ENCODE measurements at regions not wholly inside any gene's neighbourhood (a gene's known extent, or its start where the extent isn't known, plus 50 kb on each side); places are given as distances from the start of the nearest gene placed in this dataset.
"Not testable (repeated sequence)": the region's sequence is repeated elsewhere in the genome, so short reads cannot be mapped to it uniquely, and the experiment has no call there.

DNA sequence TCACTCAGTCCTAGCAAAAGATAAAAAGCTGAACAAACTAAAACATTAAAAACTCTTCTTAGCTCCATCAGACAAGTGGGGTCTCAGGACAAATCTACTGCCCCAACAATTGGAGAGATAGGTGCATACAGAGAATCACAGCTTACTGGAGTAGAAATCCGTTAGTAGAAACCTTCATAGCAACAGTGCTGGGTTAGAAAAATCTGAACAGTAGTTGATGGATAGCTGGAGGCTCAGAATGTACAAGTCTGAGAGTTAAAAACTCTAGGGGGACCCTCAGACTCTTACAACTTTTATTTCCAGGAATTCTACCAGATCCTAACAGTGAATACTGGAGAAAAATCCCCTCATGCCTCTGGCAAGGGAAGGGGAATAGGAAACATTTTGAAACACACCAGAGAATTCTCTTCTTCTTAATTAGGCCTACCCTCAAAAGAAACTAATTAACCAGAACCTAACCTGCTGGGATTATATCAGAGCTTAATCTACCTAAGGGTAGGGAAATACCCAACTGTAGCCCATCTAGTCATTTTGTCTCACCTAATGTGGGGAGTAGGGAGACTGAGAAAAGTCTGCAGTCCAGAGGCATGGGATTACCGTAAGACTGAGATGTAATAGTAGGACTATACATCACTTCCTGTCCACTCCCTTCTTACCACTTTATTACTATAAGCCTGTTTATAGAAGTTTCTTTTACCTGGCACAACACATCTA, 165.0 kb upstream of the CTSO start:
- WGBS: 64% methylated on average over 2 of the region's 2 CpGs
- no peaks in the 10 kb centered on the region for H3K4me1 ChIP-seq (ENCODE audit: control insufficient read depth in 2 of 2, insufficient read depth in 2 of 2, low read length in 2 of 2)
- H3K4me3 ChIP-seq (ENCODE audit: low read length in 2 of 2): no peak overlapping the region
- DNase-seq (ENCODE audit: low read depth in 6 of 9, low spot score in 9 of 9): no peak
- no peak overlapping the region for H3K27ac ChIP-seq (ENCODE audit: low read depth in 1 of 2, low read length in 1 of 2)
- no peaks in the 10 kb centered on the region for H3K9me3 ChIP-seq (ENCODE audit: control insufficient read depth in 2 of 2, insufficient read depth in 1 of 2, low read length in 1 of 2)
- H3K36me3 ChIP-seq (ENCODE audit: control insufficient read depth in 2 of 2, insufficient read depth in 2 of 2, low read length in 1 of 2): no peaks in the 10 kb centered on the region
- no peaks in the 10 kb centered on the region for H3K27me3 ChIP-seq (ENCODE audit: control insufficient read depth in 2 of 2, insufficient read depth in 1 of 2, low read length in 1 of 2)

- Histone ChIP-seq H3K27me3 (ENCODE audit: control insufficient read depth in 2 of 2, insufficient read depth in 1 of 2, low read length in 1 of 2) (no peaks in the 10 kb centered on the region), H3K27ac (ENCODE audit: low read depth in 1 of 2, low read length in 1 of 2) (no peak overlapping the region), H3K9me3 (ENCODE audit: control insufficient read depth in 2 of 2, insufficient read depth in 1 of 2, low read length in 1 of 2) (no peaks in the 10 kb centered on the region), H3K4me3 (ENCODE audit: low read length in 2 of 2) (no peak overlapping the region), H3K4me1 (ENCODE audit: control insufficient read depth in 2 of 2, insufficient read depth in 2 of 2, low read length in 2 of 2) (no peaks in the 10 kb centered on the region), H3K36me3 (ENCODE audit: control insufficient read depth in 2 of 2, insufficient read depth in 2 of 2, low read length in 1 of 2) (no peaks in the 10 kb centered on the region)
- no peak for DNase-seq (ENCODE audit: low read depth in 6 of 9, low spot score in 9 of 9)
- WGBS: 47% methylated on average over 1 of the region's 1 CpG
Measured at GRCh38 chr4:156117743-156118142, 164.1 kb upstream of the CTSO start.

- H3K36me3 ChIP-seq (ENCODE audit: control insufficient read depth in 2 of 2, insufficient read depth in 2 of 2, low read length in 1 of 2): no peaks in the 10 kb centered on the region
- DNase-seq (ENCODE audit: low read depth in 6 of 9, low spot score in 9 of 9): no peak
- H3K9me3 ChIP-seq (ENCODE audit: control insufficient read depth in 2 of 2, insufficient read depth in 1 of 2, low read length in 1 of 2): no peaks in the 10 kb centered on the region
- no peak overlapping the region for H3K27ac ChIP-seq (ENCODE audit: low read depth in 1 of 2, low read length in 1 of 2)
- H3K4me3 ChIP-seq (ENCODE audit: low read length in 2 of 2): no peak overlapping the region
- no peaks in the 10 kb centered on the region for H3K4me1 ChIP-seq (ENCODE audit: control insufficient read depth in 2 of 2, insufficient read depth in 2 of 2, low read length in 2 of 2)
- no peaks in the 10 kb centered on the region for H3K27me3 ChIP-seq (ENCODE audit: control insufficient read depth in 2 of 2, insufficient read depth in 1 of 2, low read length in 1 of 2)
Measured at GRCh38 chr4:156116991-156117390, 163.3 kb upstream of the CTSO start.

GRCh38 chr4:156113138-156113765, 159.6 kb upstream of the CTSO start:
- 97% methylated on average over 1 of the region's 1 CpG for WGBS
- Histone ChIP-seq H3K4me1 (ENCODE audit: control insufficient read depth in 2 of 2, insufficient read depth in 2 of 2, low read length in 2 of 2) (no peaks in the 10 kb centered on the region), H3K9me3 (ENCODE audit: control insufficient read depth in 2 of 2, insufficient read depth in 1 of 2, low read length in 1 of 2) (no peaks in the 10 kb centered on the region), H3K27ac (ENCODE audit: low read depth in 1 of 2, low read length in 1 of 2) (no peak overlapping the region), H3K4me3 (ENCODE audit: low read length in 2 of 2) (no peak overlapping the region), H3K36me3 (ENCODE audit: control insufficient read depth in 2 of 2, insufficient read depth in 2 of 2, low read length in 1 of 2) (no peaks in the 10 kb centered on the region), H3K27me3 (ENCODE audit: control insufficient read depth in 2 of 2, insufficient read depth in 1 of 2, low read length in 1 of 2) (no peaks in the 10 kb centered on the region)
- no peak for DNase-seq (ENCODE audit: low read depth in 6 of 9, low spot score in 9 of 9)

DNA sequence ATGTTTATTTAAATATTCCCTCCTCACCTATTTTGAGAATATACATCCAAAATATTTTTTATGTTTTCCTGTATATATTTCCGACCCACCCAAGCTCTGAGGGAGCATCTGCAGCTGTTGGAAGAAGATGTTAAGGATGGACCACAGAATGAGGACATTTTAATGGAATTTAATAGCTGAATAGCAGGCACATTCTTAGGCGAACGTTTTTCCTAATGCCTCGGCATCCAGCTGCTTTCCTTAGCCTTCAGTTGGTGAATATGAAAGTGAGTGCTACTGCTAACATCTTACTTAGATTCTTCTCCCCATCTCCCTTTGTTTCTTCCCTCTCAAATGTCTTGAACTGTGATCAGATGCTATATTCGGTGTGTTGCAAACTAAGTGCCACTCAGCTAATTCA, 158.0 kb upstream of the CTSO start:
- Histone ChIP-seq H3K27me3 (ENCODE audit: control insufficient read depth in 2 of 2, insufficient read depth in 1 of 2, low read length in 1 of 2) (no peaks in the 10 kb centered on the region), H3K4me1 (ENCODE audit: control insufficient read depth in 2 of 2, insufficient read depth in 2 of 2, low read length in 2 of 2) (no peaks in the 10 kb centered on the region), H3K36me3 (ENCODE audit: control insufficient read depth in 2 of 2, insufficient read depth in 2 of 2, low read length in 1 of 2) (no peaks in the 10 kb centered on the region), H3K9me3 (ENCODE audit: control insufficient read depth in 2 of 2, insufficient read depth in 1 of 2, low read length in 1 of 2) (no peaks in the 10 kb centered on the region), H3K27ac (ENCODE audit: low read depth in 1 of 2, low read length in 1 of 2) (no peak overlapping the region), H3K4me3 (ENCODE audit: low read length in 2 of 2) (no peak overlapping the region)
- WGBS: 76% methylated on average over 5 of the region's 5 CpGs
- DNase-seq (ENCODE audit: low read depth in 6 of 9, low spot score in 9 of 9): no peak

DNA sequence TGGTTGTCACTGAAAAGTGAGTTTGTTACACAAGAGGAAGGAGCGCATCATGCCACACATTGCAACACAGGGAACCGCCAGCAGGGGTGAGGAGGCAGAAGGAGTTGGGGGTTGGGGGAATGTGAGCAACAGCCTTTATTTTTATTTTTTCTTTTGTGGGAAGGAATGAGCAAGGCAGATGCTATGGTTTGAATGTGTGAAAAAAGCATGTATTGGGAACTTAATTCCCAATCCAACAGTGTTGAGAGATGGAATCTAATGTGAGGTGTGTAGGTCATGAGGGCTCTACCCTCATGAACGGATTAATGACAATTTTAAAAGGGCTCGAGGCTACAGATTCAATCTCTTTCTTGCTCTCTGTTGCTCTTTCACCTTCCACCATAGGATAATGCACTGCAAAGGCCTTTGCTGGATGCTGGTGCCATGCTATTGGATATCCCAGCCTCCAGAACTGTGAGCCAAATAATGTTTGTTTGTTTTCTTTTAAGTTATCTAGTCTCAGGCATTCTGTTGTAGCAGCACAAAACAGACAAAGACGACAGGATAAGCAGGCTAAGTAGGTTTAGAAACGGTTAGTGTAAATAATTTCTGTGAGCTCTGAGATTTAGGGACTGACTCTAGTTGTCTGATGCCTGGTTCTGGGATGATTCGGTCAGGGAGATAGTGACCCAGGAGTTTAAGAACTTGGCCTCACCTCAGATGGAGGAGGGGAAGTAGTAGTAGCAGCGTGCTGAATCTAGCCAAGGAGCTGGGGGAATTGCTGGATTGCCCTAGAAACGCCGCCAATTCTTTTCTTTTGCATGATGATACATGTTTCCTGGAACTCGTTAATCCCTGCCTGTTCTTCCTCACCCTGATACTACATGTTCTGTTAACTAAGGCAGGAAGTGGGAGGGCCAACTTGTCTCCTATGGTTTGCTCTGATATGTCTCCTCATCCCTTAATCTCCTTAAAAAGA, 156.6 kb upstream of the CTSO start:
- Histone ChIP-seq H3K4me1 (ENCODE audit: control insufficient read depth in 2 of 2, insufficient read depth in 2 of 2, low read length in 2 of 2) (no peaks in the 10 kb centered on the region), H3K4me3 (ENCODE audit: low read length in 2 of 2) (no peak overlapping the region), H3K9me3 (ENCODE audit: control insufficient read depth in 2 of 2, insufficient read depth in 1 of 2, low read length in 1 of 2) (no peaks in the 10 kb centered on the region), H3K27me3 (ENCODE audit: control insufficient read depth in 2 of 2, insufficient read depth in 1 of 2, low read length in 1 of 2) (no peaks in the 10 kb centered on the region), H3K27ac (ENCODE audit: low read depth in 1 of 2, low read length in 1 of 2) (no peak overlapping the region), H3K36me3 (ENCODE audit: control insufficient read depth in 2 of 2, insufficient read depth in 2 of 2, low read length in 1 of 2) (no peaks in the 10 kb centered on the region)
- DNase-seq (ENCODE audit: low read depth in 6 of 9, low spot score in 9 of 9): peak in 2 of 9 donors; percentile 0 to 22
- 73% methylated on average over 11 of the region's 11 CpGs for WGBS

DNA sequence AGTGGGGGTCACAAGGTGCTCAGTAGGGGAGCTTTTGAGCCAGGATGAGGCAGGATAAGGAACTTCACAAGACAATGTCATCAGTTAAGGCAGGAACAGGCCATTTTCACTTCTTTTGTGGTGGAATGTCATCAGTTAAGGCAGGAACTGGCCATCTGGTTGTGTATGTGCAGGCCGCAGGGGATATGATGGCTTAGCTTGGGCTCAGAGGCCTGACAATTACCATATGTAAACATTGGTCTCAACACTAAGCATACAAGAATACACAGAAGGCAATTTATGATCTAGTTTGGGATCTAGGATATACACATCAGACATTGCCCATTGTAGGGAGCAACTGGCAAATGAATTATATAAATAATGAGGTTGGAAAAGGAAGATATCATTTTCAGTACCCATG, 155.4 kb upstream of the CTSO start:
- DNase-seq (ENCODE audit: low read depth in 6 of 9, low spot score in 9 of 9); H3K9me3 ChIP-seq (ENCODE audit: control insufficient read depth in 2 of 2, insufficient read depth in 1 of 2, low read length in 1 of 2); H3K4me3 ChIP-seq (ENCODE audit: low read length in 2 of 2); H3K27me3 ChIP-seq (ENCODE audit: control insufficient read depth in 2 of 2, insufficient read depth in 1 of 2, low read length in 1 of 2); H3K27ac ChIP-seq (ENCODE audit: low read depth in 1 of 2, low read length in 1 of 2); H3K36me3 ChIP-seq (ENCODE audit: control insufficient read depth in 2 of 2, insufficient read depth in 2 of 2, low read length in 1 of 2); H3K4me1 ChIP-seq (ENCODE audit: control insufficient read depth in 2 of 2, insufficient read depth in 2 of 2, low read length in 2 of 2): not testable (repeated sequence)
- 95% methylated on average over 1 of the region's 1 CpG for WGBS

DNA sequence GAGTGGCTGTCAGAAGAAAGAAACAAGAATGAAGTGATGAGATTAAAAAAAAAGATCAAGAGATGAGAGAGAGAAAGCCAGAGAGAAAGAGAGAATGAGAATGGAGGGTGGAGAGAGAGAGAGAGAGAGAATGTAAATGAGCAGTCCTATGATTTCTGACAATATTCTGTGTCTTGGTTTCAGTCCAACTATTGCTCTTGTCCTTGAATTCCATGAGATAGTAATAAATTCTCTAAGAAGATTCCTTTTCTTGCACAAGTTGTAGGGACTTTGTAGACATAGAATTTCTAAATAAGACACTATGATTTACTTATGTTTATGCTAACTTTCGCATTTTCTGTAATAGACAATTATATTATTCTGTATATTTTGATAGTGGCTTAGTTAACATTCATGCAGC, 149.6 kb upstream of the CTSO start:
- H3K36me3 ChIP-seq (ENCODE audit: control insufficient read depth in 2 of 2, insufficient read depth in 2 of 2, low read length in 1 of 2): no peaks in the 10 kb centered on the region
- no peaks in the 10 kb centered on the region for H3K4me1 ChIP-seq (ENCODE audit: control insufficient read depth in 2 of 2, insufficient read depth in 2 of 2, low read length in 2 of 2)
- no peak overlapping the region for H3K4me3 ChIP-seq (ENCODE audit: low read length in 2 of 2)
- H3K27ac ChIP-seq (ENCODE audit: low read depth in 1 of 2, low read length in 1 of 2): no peak overlapping the region
- H3K27me3 ChIP-seq (ENCODE audit: control insufficient read depth in 2 of 2, insufficient read depth in 1 of 2, low read length in 1 of 2): no peaks in the 10 kb centered on the region
- no peaks in the 10 kb centered on the region for H3K9me3 ChIP-seq (ENCODE audit: control insufficient read depth in 2 of 2, insufficient read depth in 1 of 2, low read length in 1 of 2)
- WGBS: 88% methylated on average over 1 of the region's 1 CpG
- DNase-seq (ENCODE audit: low read depth in 6 of 9, low spot score in 9 of 9): no peak

GRCh38 chr4:156102411-156102810, 148.7 kb upstream of the CTSO start:
- DNase-seq (ENCODE audit: low read depth in 6 of 9, low spot score in 9 of 9): no peak
- Histone ChIP-seq H3K36me3 (ENCODE audit: control insufficient read depth in 2 of 2, insufficient read depth in 2 of 2, low read length in 1 of 2) (no peaks in the 10 kb centered on the region), H3K4me3 (ENCODE audit: low read length in 2 of 2) (no peak overlapping the region), H3K9me3 (ENCODE audit: control insufficient read depth in 2 of 2, insufficient read depth in 1 of 2, low read length in 1 of 2) (no peaks in the 10 kb centered on the region), H3K4me1 (ENCODE audit: control insufficient read depth in 2 of 2, insufficient read depth in 2 of 2, low read length in 2 of 2) (no peaks in the 10 kb centered on the region), H3K27me3 (ENCODE audit: control insufficient read depth in 2 of 2, insufficient read depth in 1 of 2, low read length in 1 of 2) (no peaks in the 10 kb centered on the region), H3K27ac (ENCODE audit: low read depth in 1 of 2, low read length in 1 of 2) (no peak overlapping the region)
